ENCODE measurements at regions not wholly inside any gene's neighbourhood (a gene's known extent, or its start where the extent isn't known, plus 50 kb on each side); places are given as distances from the start of the nearest gene placed in this dataset.
"Not testable (repeated sequence)": the region's sequence is repeated elsewhere in the genome, so short reads cannot be mapped to it uniquely, and the experiment has no call there.

GRCh38 chr2:195160963-195161362, 496.1 kb upstream of the SLC39A10 start:
- no peak for DNase-seq (ENCODE audit: low spot score)

GRCh38 chr2:195151711-195152110, 505.3 kb upstream of the SLC39A10 start:
- DNase-seq (ENCODE audit: low spot score): no peak

DNA sequence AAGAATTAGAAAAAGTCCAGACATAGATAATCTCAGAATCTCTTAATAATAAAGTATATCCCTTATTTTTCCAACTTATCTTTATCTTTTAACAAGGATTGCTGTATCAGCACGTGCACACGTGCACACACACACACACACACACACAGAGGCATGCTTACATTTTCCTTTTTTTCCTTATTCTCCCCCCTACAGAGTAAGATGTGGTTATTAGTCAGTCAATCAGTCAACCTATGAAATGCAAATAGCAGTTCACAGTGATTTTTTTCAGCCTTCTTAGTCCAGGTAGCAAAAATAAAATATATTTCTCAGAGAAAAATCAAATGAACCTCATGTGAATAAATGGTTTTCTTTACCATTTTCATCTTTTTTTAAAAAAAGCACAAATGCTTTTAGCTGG, 506.2 kb upstream of the SLC39A10 start:
- DNase-seq (ENCODE audit: low spot score): no peak

DNA sequence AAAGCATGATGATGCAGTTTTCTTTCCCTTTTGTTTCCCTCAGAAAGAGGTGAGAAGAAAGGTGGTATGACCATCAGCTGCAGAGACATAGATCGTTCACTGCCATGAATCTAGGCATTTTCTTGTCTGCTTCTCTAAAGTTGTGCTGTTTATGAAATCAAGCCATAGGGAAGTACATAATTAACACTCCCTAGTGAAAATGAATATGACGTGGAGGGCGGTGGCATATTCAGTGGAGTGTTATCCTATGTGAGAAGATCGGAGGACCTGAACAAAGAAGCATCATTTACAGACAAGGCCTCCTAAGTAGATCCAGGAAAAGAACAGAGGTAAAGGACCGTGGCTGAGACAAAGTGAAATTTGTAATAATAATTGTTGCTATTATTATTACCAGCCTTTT, 509.0 kb upstream of the SLC39A10 start:
- no peak for DNase-seq (ENCODE audit: low spot score)

GRCh38 chr2:195146761-195147541, 510.1 kb upstream of the SLC39A10 start:
- DNase-seq (ENCODE audit: low spot score): no peak

DNA sequence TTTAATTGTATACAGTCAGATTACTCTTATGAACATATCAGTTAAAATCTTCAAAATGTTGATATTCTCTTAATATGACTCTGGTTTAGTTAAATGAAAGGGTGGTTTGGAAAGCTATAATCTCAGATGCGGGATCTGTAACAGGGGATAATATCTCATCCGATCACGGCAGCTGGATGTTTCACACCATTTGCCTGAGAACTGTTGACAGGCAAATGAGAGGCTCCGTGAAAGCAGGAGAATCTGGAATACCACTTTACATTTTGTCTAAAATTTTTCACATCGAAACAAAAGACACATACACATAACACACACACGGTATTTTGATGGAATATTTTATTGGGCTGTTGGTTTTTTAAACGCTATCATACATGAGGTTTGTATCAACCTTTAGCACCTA, 518.6 kb upstream of the SLC39A10 start:
- no peak for DNase-seq (ENCODE audit: low spot score)

- DNase-seq (ENCODE audit: low spot score): not testable (repeated sequence)
Measured at GRCh38 chr2:195125889-195126288, 531.1 kb upstream of the SLC39A10 start.

DNA sequence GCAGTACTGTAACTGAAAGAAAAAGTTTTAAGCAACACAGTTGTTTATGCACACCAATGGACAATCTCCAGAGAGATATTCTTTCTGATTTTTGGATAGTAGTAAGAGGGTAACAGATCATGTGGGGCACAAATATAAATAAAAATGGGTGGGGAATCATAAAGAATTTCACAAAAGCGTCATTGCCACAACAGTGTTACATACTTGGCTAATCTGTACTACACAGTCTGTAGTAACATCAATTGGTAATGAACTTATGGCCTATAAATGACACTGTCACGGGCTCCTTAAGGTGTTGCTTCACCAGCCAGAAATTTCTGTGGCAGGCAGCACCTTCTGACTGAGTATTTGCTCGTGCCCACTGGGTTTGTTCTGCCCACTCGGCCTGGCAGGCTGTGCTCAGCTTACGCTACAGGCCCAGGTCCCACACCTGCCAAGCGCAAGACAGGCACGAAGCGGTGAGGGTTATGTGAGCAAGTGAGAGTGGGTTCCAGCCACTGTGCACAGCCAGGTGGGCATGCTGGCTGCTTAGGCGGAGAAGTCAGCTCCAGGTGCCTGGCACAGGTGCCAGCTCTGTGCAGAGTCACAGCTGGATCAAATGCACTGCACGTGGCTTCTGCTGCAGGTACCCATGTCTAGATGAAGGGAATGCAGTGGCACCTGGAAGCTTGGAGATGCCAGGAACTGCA, 532.5 kb upstream of the SLC39A10 start:
- no peak for DNase-seq (ENCODE audit: low spot score)

DNA sequence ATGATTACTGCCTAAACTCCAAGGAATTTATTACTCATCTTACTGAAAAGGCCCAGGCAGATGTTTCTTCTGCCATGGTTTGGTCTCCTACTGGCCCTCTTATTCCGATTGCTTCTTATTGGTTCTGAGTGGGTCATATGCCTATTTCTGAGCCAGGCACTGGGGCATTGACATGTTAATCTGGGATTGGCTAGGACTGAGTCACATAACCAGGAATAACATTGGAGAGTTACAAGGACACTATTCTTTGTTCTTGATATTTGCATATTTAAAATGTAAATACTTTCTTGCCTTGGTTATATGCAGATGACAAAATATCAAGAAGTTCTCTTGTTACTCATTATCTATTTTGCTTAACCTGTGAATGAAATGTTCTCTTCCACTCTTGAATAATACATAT, 534.4 kb upstream of the SLC39A10 start:
- no peak for DNase-seq (ENCODE audit: low spot score)

GRCh38 chr2:195121341-195121740, 535.7 kb upstream of the SLC39A10 start:
- no peak for DNase-seq (ENCODE audit: low spot score)

- DNase-seq (ENCODE audit: low spot score): no peak
Measured at GRCh38 chr2:195119231-195119630, 537.8 kb upstream of the SLC39A10 start.

DNA sequence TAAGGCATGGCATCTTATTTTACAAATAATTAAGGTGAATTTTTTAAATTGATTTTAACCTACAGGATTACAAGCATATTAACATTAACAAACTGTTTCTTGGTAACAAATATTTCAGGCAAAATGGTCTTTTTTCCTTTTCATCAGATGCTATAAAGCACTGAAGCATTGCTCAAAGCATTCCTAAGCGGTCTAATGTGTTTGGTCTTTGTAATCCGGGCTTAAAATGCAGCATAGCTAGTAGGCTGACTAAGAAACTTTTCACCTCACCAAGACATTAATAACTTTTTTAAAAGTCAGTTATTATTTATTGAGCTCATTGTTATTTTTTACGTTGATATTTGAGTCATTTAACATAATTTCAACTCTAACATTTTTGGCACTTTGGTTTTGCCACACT, 538.8 kb upstream of the SLC39A10 start:
- DNase-seq (ENCODE audit: low spot score): no peak

DNA sequence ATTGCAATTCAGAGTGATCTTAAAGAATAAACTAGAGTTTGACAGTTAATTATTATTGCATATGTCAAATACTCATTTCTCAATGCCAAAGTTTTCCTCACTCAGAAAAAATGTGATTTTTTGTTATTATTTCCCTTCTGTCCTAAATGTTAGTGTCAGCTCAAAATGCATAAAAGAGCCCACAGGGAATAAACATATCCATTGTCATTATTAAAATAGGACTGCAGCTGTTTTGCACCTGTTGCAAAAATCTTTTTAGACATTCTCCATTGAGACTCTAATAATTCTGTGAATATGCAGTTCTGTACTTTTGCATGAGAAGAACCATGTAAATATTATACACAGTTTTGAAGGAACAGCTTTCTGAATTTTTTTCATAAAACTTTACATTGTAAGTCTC, 540.0 kb upstream of the SLC39A10 start:
- DNase-seq (ENCODE audit: low spot score): no peak

DNA sequence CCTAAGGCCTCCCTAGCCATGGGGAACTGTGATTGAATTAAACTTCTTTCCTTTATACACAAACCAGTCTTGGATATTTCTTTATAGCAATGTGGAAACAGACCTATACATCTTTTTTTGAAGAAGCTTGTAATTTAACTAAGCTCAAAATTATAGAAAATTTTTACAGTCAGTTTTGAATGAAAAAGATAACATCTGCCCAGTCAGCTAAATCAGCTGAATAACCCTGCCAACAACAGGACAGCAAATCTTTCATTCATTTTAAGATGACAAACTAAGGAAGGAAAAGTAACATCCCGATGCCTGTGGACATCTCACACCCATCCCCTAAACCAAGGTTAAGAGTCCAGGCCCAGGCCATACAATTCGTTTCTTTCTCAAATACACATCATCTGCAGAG, 541.3 kb upstream of the SLC39A10 start:
- DNase-seq (ENCODE audit: low spot score): no peak

DNA sequence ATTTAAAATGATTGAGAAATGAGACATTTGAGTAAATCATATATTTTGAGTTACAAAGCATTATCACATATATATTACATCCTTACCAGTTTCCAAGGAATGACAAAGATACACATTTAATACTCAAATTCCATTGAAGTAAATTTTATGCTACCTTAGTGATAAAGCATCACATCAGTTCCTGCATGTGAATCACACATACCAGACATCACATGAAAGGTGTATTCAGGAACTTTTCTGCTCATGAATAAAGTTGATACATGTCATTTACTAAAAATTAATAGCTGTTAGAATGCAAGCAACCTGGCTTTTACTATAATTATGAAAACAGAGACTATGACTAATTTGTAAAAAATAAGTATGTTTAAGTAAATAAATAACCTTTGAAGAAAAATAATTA, 548.8 kb upstream of the SLC39A10 start:
- DNase-seq (ENCODE audit: low spot score): no peak

- no peak for DNase-seq (ENCODE audit: low spot score)
Measured at GRCh38 chr2:195106681-195107380, 550.2 kb upstream of the SLC39A10 start.

GRCh38 chr2:195105581-195105980, 551.4 kb upstream of the SLC39A10 start:
- no peak for DNase-seq (ENCODE audit: low spot score)

DNA sequence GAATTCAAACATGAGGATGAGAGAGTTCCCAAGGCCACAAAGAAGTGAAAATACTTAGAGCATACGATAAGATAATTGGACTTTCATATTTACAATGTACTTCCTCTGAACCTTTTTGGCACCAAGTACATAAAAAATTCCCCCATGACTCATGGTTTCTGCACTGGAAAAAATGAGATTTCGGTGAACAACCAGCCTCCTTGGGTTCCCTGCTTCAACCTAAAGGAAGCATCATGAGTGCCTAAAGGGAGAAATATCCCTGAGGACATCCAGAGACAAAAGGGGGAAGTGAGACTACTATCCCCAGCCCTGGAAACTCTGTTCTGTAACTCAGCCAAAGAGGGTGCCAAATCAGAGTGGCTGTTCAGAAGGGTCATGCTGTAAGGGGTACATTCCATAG, 562.7 kb upstream of the SLC39A10 start:
- DNase-seq (ENCODE audit: low spot score): no peak

DNA sequence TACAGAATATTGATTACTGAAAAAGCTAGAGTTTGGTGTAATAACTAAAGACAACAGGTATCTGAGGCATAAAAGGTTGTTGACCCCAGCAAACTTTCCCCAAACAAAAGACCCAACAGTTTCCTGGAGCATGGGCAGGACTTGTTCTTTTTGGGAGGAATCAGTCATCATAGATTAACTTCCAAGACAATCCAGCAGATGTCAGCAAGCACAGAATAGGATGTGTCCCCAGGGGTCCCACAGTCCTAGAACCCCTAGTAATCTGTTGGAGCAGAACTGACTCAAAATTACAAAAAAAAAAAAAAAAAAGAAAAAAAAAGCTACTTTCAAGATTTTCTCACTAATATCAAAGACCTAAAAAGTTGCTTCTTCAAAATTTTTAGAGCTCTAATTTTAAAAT, 564.7 kb upstream of the SLC39A10 start:
- no peak for DNase-seq (ENCODE audit: low spot score)

- not testable (repeated sequence) for DNase-seq (ENCODE audit: low spot score)
Measured at GRCh38 chr2:195072806-195073205, 584.2 kb upstream of the SLC39A10 start.

DNA sequence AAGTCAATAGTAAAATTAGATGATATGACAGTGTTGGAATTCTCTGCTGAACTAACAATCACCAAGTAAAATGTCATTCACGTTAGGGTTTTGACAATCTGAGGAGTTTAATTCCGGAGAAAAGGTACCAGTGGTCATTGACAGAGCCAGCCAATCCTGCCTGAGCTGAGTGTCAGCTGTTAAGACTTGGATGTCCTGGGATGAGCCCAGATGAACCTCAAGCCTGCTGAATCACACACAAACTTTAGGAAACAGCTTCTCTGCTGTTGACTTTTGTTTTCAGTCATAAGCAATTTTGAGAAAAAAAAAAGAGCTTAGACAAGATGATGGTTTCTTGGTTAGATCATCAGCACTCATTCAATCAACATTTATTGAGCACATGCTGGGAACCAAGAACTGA, 600.0 kb upstream of the SLC39A10 start:
- no peak for DNase-seq (ENCODE audit: low spot score)

- no peak for DNase-seq (ENCODE audit: low spot score)
Measured at GRCh38 chr2:195055996-195056395, 601.0 kb upstream of the SLC39A10 start.

DNA sequence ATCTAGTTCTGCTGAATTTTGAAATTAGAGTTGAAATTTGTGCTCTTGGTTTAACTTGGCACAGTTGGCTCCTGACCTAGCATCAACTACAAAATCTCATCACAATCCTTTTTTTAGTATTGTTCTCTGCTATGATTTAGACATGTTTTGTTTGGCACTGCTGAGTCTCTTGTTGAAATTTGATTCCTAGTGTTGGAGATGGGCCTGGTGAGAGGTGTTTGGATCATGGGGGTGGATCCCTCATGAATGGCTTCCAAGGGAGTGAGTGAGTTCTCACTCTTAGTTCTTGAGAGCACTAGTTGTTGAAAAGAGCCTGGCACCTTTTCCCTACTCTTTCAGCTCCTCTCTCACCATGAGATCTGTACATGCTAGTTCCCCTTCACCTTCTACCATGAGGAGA, 605.6 kb upstream of the SLC39A10 start:
- no peak for DNase-seq (ENCODE audit: low spot score)

Data from germinal center (tissue), 1 donor.